ENCODE measurements at regions not wholly inside any gene's neighbourhood (a gene's known extent, or its start where the extent isn't known, plus 50 kb on each side); places are given as distances from the start of the nearest gene placed in this dataset.
A peak's percentile ranks its signal among the peaks of the same experiment; 100 is the strongest.

- Mint-ChIP-seq H3K4me3 (no peak overlapping the region), H3K27me3 (no peaks in the 10 kb centered on the region), H3K4me1 (peaks cover 8% of the 10 kb centered on the region), H3K27ac (peak overlapping the region; percentile 24 to 76), H3K9me3 (peaks cover 0 to 4% of the 10 kb centered on the region in 2 donors)
- no peak for ATAC-seq
- DNase-seq = no peak
Measured at GRCh38 chr2:207316906-207317305, 151.2 kb upstream of the KLF7 start.

GRCh38 chr2:207317378-207317984 is 151.7 kb upstream of the KLF7 start:
- Mint-ChIP-seq H3K4me1 (peaks cover 5% of the 10 kb centered on the region), H3K9me3 (peaks cover 0 to 3% of the 10 kb centered on the region in 2 donors), H3K27ac (peak overlapping the region; percentile 24 to 76), H3K27me3 (no peaks in the 10 kb centered on the region), H3K4me3 (no peak overlapping the region)
- DNase-seq (no peak), ATAC-seq (peak; percentile 93)

GRCh38 chr2:207318181-207318628 is 152.5 kb upstream of the KLF7 start:
- no peak for ATAC-seq
- Mint-ChIP-seq H3K4me3 (no peak overlapping the region), H3K27ac (peak overlapping the region in 1 of 2 donors; percentile 80), H3K4me1 (peaks cover 5% of the 10 kb centered on the region), H3K27me3 (no peaks in the 10 kb centered on the region), H3K9me3 (no peaks in the 10 kb centered on the region)
- no peak for DNase-seq

GRCh38 chr2:207319316-207319715 is 153.6 kb upstream of the KLF7 start:
- DNase-seq = peak in 1 of 2 donors; percentile 15
- no peak overlapping the region for H3K27ac Mint-ChIP-seq
- H3K4me3 Mint-ChIP-seq = no peak overlapping the region
- H3K4me1 Mint-ChIP-seq = peaks cover 5% of the 10 kb centered on the region
- H3K9me3 Mint-ChIP-seq = no peaks in the 10 kb centered on the region
- H3K27me3 Mint-ChIP-seq = no peaks in the 10 kb centered on the region
- ATAC-seq = peak; percentile 72

- ATAC-seq (no peak), DNase-seq (no peak)
- no peak overlapping the region for H3K27ac Mint-ChIP-seq
- H3K27me3 Mint-ChIP-seq = no peaks in the 10 kb centered on the region
- peaks cover 5% of the 10 kb centered on the region for H3K4me1 Mint-ChIP-seq
- no peak overlapping the region for H3K4me3 Mint-ChIP-seq
- H3K9me3 Mint-ChIP-seq = no peaks in the 10 kb centered on the region
Measured at GRCh38 chr2:207320381-207321159, 154.8 kb upstream of the KLF7 start.

- ATAC-seq = no peak
- Mint-ChIP-seq H3K27me3 (no peaks in the 10 kb centered on the region), H3K4me1 (peaks cover 5% of the 10 kb centered on the region), H3K9me3 (no peaks in the 10 kb centered on the region), H3K27ac (no peak overlapping the region), H3K4me3 (no peak overlapping the region)
- no peak for DNase-seq
Measured at GRCh38 chr2:207321514-207321913, 155.8 kb upstream of the KLF7 start.

- H3K9me3 Mint-ChIP-seq = no peaks in the 10 kb centered on the region
- H3K27ac Mint-ChIP-seq = no peak overlapping the region
- ATAC-seq = no peak
- no peak overlapping the region for H3K4me3 Mint-ChIP-seq
- no peaks in the 10 kb centered on the region for H3K27me3 Mint-ChIP-seq
- DNase-seq = no peak
- peaks cover 11% of the 10 kb centered on the region for H3K4me1 Mint-ChIP-seq
Measured at GRCh38 chr2:207324001-207324400, 158.3 kb upstream of the KLF7 start.

GRCh38 chr2:207327513-207327912 is 161.8 kb upstream of the KLF7 start:
- ATAC-seq (no peak), DNase-seq (no peak)
- H3K9me3 Mint-ChIP-seq = no peaks in the 10 kb centered on the region
- no peak overlapping the region for H3K27ac Mint-ChIP-seq
- no peak overlapping the region for H3K4me3 Mint-ChIP-seq
- H3K27me3 Mint-ChIP-seq = no peaks in the 10 kb centered on the region
- peaks cover 34% of the 10 kb centered on the region for H3K4me1 Mint-ChIP-seq

- H3K27me3 Mint-ChIP-seq = no peaks in the 10 kb centered on the region
- H3K9me3 Mint-ChIP-seq = peaks cover 5 to 7% of the 10 kb centered on the region in 2 donors
- H3K27ac Mint-ChIP-seq = peak overlapping the region; percentile 4 to 86
- peaks cover 48% of the 10 kb centered on the region for H3K4me1 Mint-ChIP-seq
- ATAC-seq (no peak), DNase-seq (no peak)
- peak overlapping the region in 1 of 2 donors; percentile 46 for H3K4me3 Mint-ChIP-seq
Measured at GRCh38 chr2:207328944-207329386, 163.2 kb upstream of the KLF7 start.

GRCh38 chr2:207330912-207331311 is 165.2 kb upstream of the KLF7 start:
- Mint-ChIP-seq H3K4me3 (peak overlapping the region; percentile 50 to 60), H3K4me1 (peaks cover 65% of the 10 kb centered on the region), H3K27me3 (no peaks in the 10 kb centered on the region), H3K9me3 (peaks cover 5 to 7% of the 10 kb centered on the region in 2 donors), H3K27ac (peak overlapping the region; percentile 96 to 98)
- peak; percentile 89 for ATAC-seq
- peak; percentile 71 to 87 for DNase-seq

GRCh38 chr2:207331674-207332073 is 165.9 kb upstream of the KLF7 start:
- Mint-ChIP-seq H3K27ac (peak overlapping the region; percentile 86 to 98), H3K4me1 (peaks cover 65% of the 10 kb centered on the region), H3K9me3 (peaks cover 5 to 7% of the 10 kb centered on the region in 2 donors), H3K4me3 (peak overlapping the region in 1 of 2 donors; percentile 60), H3K27me3 (no peaks in the 10 kb centered on the region)
- no peak for DNase-seq
- ATAC-seq = peak; percentile 4

GRCh38 chr2:207332480-207333212 is 166.9 kb upstream of the KLF7 start:
- H3K27me3 Mint-ChIP-seq = no peaks in the 10 kb centered on the region
- H3K27ac Mint-ChIP-seq = peak overlapping the region; percentile 15 to 26
- peak overlapping the region; percentile 21 to 45 for H3K4me3 Mint-ChIP-seq
- peaks cover 5 to 7% of the 10 kb centered on the region in 2 donors for H3K9me3 Mint-ChIP-seq
- ATAC-seq = peak; percentile 54
- DNase-seq = no peak
- peaks cover 75% of the 10 kb centered on the region for H3K4me1 Mint-ChIP-seq

GRCh38 chr2:207333599-207334300 is 168.0 kb upstream of the KLF7 start:
- H3K27me3 Mint-ChIP-seq = no peaks in the 10 kb centered on the region
- H3K9me3 Mint-ChIP-seq = peaks cover 5 to 7% of the 10 kb centered on the region in 2 donors
- H3K4me1 Mint-ChIP-seq = peaks cover 77% of the 10 kb centered on the region
- DNase-seq (no peak), ATAC-seq (no peak)
- peak overlapping the region; percentile 85 to 93 for H3K27ac Mint-ChIP-seq
- H3K4me3 Mint-ChIP-seq = peak overlapping the region; percentile 28 to 73

GRCh38 chr2:207334301-207334623 is 168.5 kb upstream of the KLF7 start:
- Mint-ChIP-seq H3K9me3 (peaks cover 5 to 7% of the 10 kb centered on the region in 2 donors), H3K4me1 (peaks cover 72% of the 10 kb centered on the region), H3K27me3 (no peaks in the 10 kb centered on the region), H3K27ac (peak overlapping the region; percentile 85 to 93), H3K4me3 (peak overlapping the region; percentile 45 to 73)
- ATAC-seq (no peak), DNase-seq (no peak)

Measured in stimulated activated naive CD8-positive, alpha-beta T cell treated with anti-CD3 and anti-CD28 coated beads, Interleukin-15, amount 100 ng/mL, for 72 hours (primary cell).